Endothelial cell of umbilical vein (primary cell): ENCODE measurements at regions not wholly inside any gene's neighbourhood (a gene's known extent, or its start where the extent isn't known, plus 50 kb on each side); places are given as distances from the start of the nearest gene placed in this dataset.

ENCODE experiments used
- BruUV-seq: library from RNA; stranded (reverse); fragments of 400-500 nt; replicated peaks from 2 replicates; lab custom pipeline; 2021; lab: Mats Ljungman, UMichigan
- CTCF ChIA-PET: fragments of 300-600, 350-600 bp; sonication (Branson Sonifier 250); formaldehyde crosslinking; loops from one replicate; lab custom pipeline; 2021; ENCODE audit warnings: antibody characterized with exemption, inconsistent platforms; lab: Charles Lee
- POLR2A ChIA-PET: fragments of 300-600, 350-600 bp; sonication (Branson Sonifier 250); formaldehyde crosslinking; loops from one replicate; lab custom pipeline; 2021; ENCODE audit warnings: antibody characterized with exemption, inconsistent platforms; lab: Charles Lee
- DNase-seq: peaks from one replicate; pipeline ENCODE4 v3.0.0-alpha.2; 2011; ENCODE audit warnings: low read depth, low spot score
- FAIRE-seq: peaks from 2 replicates; lab custom pipeline; 2011; peaks lifted over from hg19 to GRCh38; lab: Jason Lieb, UNC
- H2AFZ ChIP-seq: 2 replicates; pipeline ENCODE4 v1.6.0; 2012; ENCODE audit warnings: low read depth, low read length, control low read depth, inconsistent platforms
- H3K27ac ChIP-seq: 2 replicates; pipeline ENCODE4 v1.5.1; 2011; ENCODE audit warnings: low read depth, mild to moderate bottlenecking, control low read depth, low read length, moderate library complexity; ENCODE audit not compliant: insufficient read depth
- H3K27me3 ChIP-seq, 2 experiments: 2 replicates each; pipeline versions ENCODE4 v1.6.0 to v1.6.1; 2011; ENCODE audit warnings: low read length in 2 of 2, mixed read lengths in 1 of 2; ENCODE audit not compliant: control insufficient read depth in 2 of 2, insufficient read depth in 2 of 2
- H3K36me3 ChIP-seq, 2 experiments: 2 replicates in 1 of 2; 3 replicates in 1 of 2; pipeline ENCODE4 v1.5.1; 2011; ENCODE audit warnings: low read length in 2 of 2, mild to moderate bottlenecking in 1 of 2, moderate library complexity in 1 of 2; ENCODE audit not compliant: control insufficient read depth in 2 of 2, insufficient read depth in 2 of 2; ENCODE audit errors: extremely low read depth in 1 of 2
- H3K4me1 ChIP-seq: 3 replicates; pipeline ENCODE4 v1.5.1; 2011; ENCODE audit warnings: mild to moderate bottlenecking, low read length; ENCODE audit not compliant: control insufficient read depth, insufficient read depth; ENCODE audit errors: extremely low read depth
- H3K4me2 ChIP-seq: 2 replicates; pipeline ENCODE4 v1.6.1; 2011; ENCODE audit warnings: low read length, control low read depth, mixed read lengths; ENCODE audit not compliant: insufficient read depth
- H3K4me3 ChIP-seq, 3 experiments: fragments of 200-600 bp in 1 of 3; sonication (generic), shearing (Covaris generic) in 1 of 3; replicated peaks in 1 of 3; 2 replicates each; pipeline ENCODE4 v1.5.1; 2011 to 2016; ENCODE audit warnings: control low read depth in 3 of 3, low read length in 3 of 3, mild to moderate bottlenecking in 2 of 3, inconsistent platforms in 1 of 3, low read depth in 1 of 3, moderate library complexity in 1 of 3; ENCODE audit not compliant: insufficient read depth in 1 of 3
- H3K79me2 ChIP-seq: 2 replicates; pipeline ENCODE4 v1.6.0; 2012; ENCODE audit warnings: low read length, inconsistent platforms; ENCODE audit not compliant: control insufficient read depth, insufficient read depth
- H3K9ac ChIP-seq: replicated peaks from 2 replicates; pipeline ENCODE3; 2011; ENCODE audit warnings: low read length, control low read depth; ENCODE audit not compliant: insufficient read depth; ENCODE audit errors: extremely low read depth
- H3K9me1 ChIP-seq: replicated peaks from 3 replicates; pipeline ENCODE4 v1.6.0; 2011; ENCODE audit warnings: mild to moderate bottlenecking, low read length; ENCODE audit not compliant: control insufficient read depth, insufficient read depth; ENCODE audit errors: extremely low read depth
- H3K9me3 ChIP-seq: replicated peaks from 2 replicates; pipeline ENCODE4 v1.5.1; 2012; ENCODE audit warnings: low read length, inconsistent platforms; ENCODE audit not compliant: control insufficient read depth, insufficient read depth
- H4K20me1 ChIP-seq: replicated peaks from 2 replicates; pipeline ENCODE3; 2011; ENCODE audit warnings: mild to moderate bottlenecking, low read length; ENCODE audit not compliant: control insufficient read depth, insufficient read depth; ENCODE audit errors: extremely low read depth
- CTCF ChIP-seq, 2 donors: IDR thresholded peaks; 1 replicate in 1 of 2; 2 replicates in 1 of 2; pipeline ENCODE4 v1.5.1; 2011; ENCODE audit warnings: low read length in 2 of 2, mild to moderate bottlenecking in 2 of 2, moderate library complexity in 2 of 2, control low read depth in 1 of 2, inconsistent platforms in 1 of 2, low read depth in 1 of 2; ENCODE audit not compliant: insufficient read depth in 1 of 2; ENCODE audit errors: extremely low read depth in 1 of 2
- EZH2 ChIP-seq: IDR thresholded peaks from 2 replicates; pipeline ENCODE4 v1.6.1; 2012; ENCODE audit warnings: borderline replicate concordance, low read depth, mild to moderate bottlenecking, moderate library complexity, low read length, inconsistent platforms; ENCODE audit not compliant: severe bottlenecking
- FOS ChIP-seq: IDR thresholded peaks from 2 replicates; pipeline ENCODE4 v1.6.1; 2011; ENCODE audit warnings: mild to moderate bottlenecking, low read length, moderate library complexity, borderline replicate concordance; ENCODE audit not compliant: insufficient read depth
- GATA2 ChIP-seq: IDR thresholded peaks from 2 replicates; pipeline ENCODE4 v1.7.0; 2011; ENCODE audit warnings: low read depth, mild to moderate bottlenecking, moderate library complexity, mixed read lengths, low read length; ENCODE audit not compliant: insufficient read length, insufficient read depth
- JUN ChIP-seq: IDR thresholded peaks from 2 replicates; pipeline ENCODE4 v1.6.1; 2011; ENCODE audit warnings: borderline replicate concordance, low read depth; ENCODE audit not compliant: insufficient read length, insufficient read depth
- MAX ChIP-seq: IDR thresholded peaks from 2 replicates; pipeline ENCODE4 v1.6.1; 2011; ENCODE audit not compliant: insufficient read depth, insufficient read length
- MYC ChIP-seq: IDR thresholded peaks from one replicate; pipeline ENCODE4 v1.6.1; 2011; ENCODE audit warnings: mild to moderate bottlenecking, low read depth, low read length
- POLR2A ChIP-seq: IDR thresholded peaks from 2 replicates; pipeline ENCODE4 v1.6.1; 2012; ENCODE audit warnings: low read depth, mild to moderate bottlenecking, control low read depth, low read length
- POLR2AphosphoS5 ChIP-seq: IDR thresholded peaks from 2 replicates; pipeline ENCODE4 v1.6.1; 2012; ENCODE audit warnings: low read depth, mild to moderate bottlenecking, control low read depth, low read length, moderate library complexity; ENCODE audit not compliant: insufficient read depth
- dilution Hi-C: fragments of 300-500 bp; cut with MboI; formaldehyde crosslinking; loops from one replicate; pipeline ENCODE4 v1.15.0; 2019; ENCODE audit warnings: low sequenced_read_pairs; ENCODE audit not compliant: extremely low pct_ligation_motif_present
- intact Hi-C: fragments of 100-400 bp; cut with micrococcal nuclease; formaldehyde crosslinking; loops from one replicate; pipeline ENCODE4 v1.10.0; 2022

GRCh38 chr6:119543332-119543731 lies 193.8 kb upstream of the MAN1A1 start:
- intact Hi-C loops: no loop called here
- CTCF ChIA-PET: no interaction called here
- dilution Hi-C loops: no loop called here

More at GRCh38 chr6:119543332-119543731, 193.8 kb upstream of the MAN1A1 start:
- H2AFZ ChIP-seq: no peak overlapping the region
- H3K9ac ChIP-seq: no peak overlapping the region
- H3K4me3 ChIP-seq: no peak overlapping the region
- no peak overlapping the region for H3K27ac ChIP-seq
- no peaks in the 10 kb centered on the region for H3K9me1 ChIP-seq
- no peak overlapping the region for H3K4me2 ChIP-seq
- no peaks in the 10 kb centered on the region for H3K79me2 ChIP-seq
- H4K20me1 ChIP-seq: no peaks in the 10 kb centered on the region
- no peaks in the 10 kb centered on the region for H3K4me1 ChIP-seq
- no peaks in the 10 kb centered on the region for H3K27me3 ChIP-seq
- no peak for FAIRE-seq
- POLR2A ChIA-PET: no interaction called here
- no peak for TF ChIP-seq POLR2AphosphoS5
- TF ChIP-seq CTCF (IDR thresholded peaks at IDR 0.05; ENCODE audit: extremely low read depth in 1 of 2, insufficient read depth in 1 of 2, low read depth in 1 of 2, low read length in 2 of 2): no peak
- no peak for TF ChIP-seq FOS
- no peak for TF ChIP-seq POLR2A
- no peak for TF ChIP-seq MAX
- no peak for TF ChIP-seq JUN
- no peak for TF ChIP-seq EZH2
- no peak for TF ChIP-seq MYC
- no peak for TF ChIP-seq GATA2
- no peaks in the 10 kb centered on the region for H3K36me3 ChIP-seq
- no TSS peak for BruUV-seq
- H3K9me3 ChIP-seq: no peaks in the 10 kb centered on the region
- DNase-seq: no peak
